HT-29 (cell line): ENCODE measurements at regions not wholly inside any gene's neighbourhood (a gene's known extent, or its start where the extent isn't known, plus 50 kb on each side); places are given as distances from the start of the nearest gene placed in this dataset.

Source experiments
- DNase-seq: peaks from one replicate; pipeline ENCODE4 v3.0.0-alpha.2; 2015; ENCODE audit warnings: low spot score

- peak; percentile 39 for DNase-seq
These were observed 429.6 kb downstream of the METTL15 start for GRCh38 chr11:28537822-28538221.

GRCh38 chr11:28536504-28537267 is 428.5 kb downstream of the METTL15 start:
- DNase-seq: peak; percentile 56

GRCh38 chr11:28535677-28536076 is 427.5 kb downstream of the METTL15 start:
- DNase-seq: no peak

GRCh38 chr11:28529540-28530410 is 421.6 kb downstream of the METTL15 start:
- peak; percentile 86 for DNase-seq

- no peak for DNase-seq
These were observed 420.9 kb downstream of the METTL15 start for GRCh38 chr11:28529046-28529445.

- DNase-seq: no peak
These were observed 420.0 kb downstream of the METTL15 start for GRCh38 chr11:28528217-28528616.

- DNase-seq: no peak
These were observed 418.2 kb downstream of the METTL15 start for GRCh38 chr11:28526406-28526751.

GRCh38 chr11:28525636-28526405 is 417.6 kb downstream of the METTL15 start:
- no peak for DNase-seq

GRCh38 chr11:28524098-28524497 is 415.9 kb downstream of the METTL15 start:
- DNase-seq: no peak

GRCh38 chr11:28521075-28521474 is 412.9 kb downstream of the METTL15 start:
- DNase-seq: no peak

- no peak for DNase-seq
These were observed 412.1 kb downstream of the METTL15 start for GRCh38 chr11:28520291-28520690.

GRCh38 chr11:28518825-28519224 is 410.6 kb downstream of the METTL15 start:
- DNase-seq: no peak

- no peak for DNase-seq
These were observed 409.4 kb downstream of the METTL15 start for GRCh38 chr11:28517621-28518020.

- DNase-seq: no peak
These were observed 406.2 kb downstream of the METTL15 start for GRCh38 chr11:28514391-28514790.

- no peak for DNase-seq
These were observed 404.1 kb downstream of the METTL15 start for GRCh38 chr11:28512143-28512756.

GRCh38 chr11:28505232-28505631 is 397.0 kb downstream of the METTL15 start:
- peak; percentile 63 for DNase-seq

- DNase-seq: no peak
These were observed 396.4 kb downstream of the METTL15 start for GRCh38 chr11:28504555-28505110.

GRCh38 chr11:28495333-28495732 is 387.1 kb downstream of the METTL15 start:
- no peak for DNase-seq

GRCh38 chr11:28491431-28491830 is 383.2 kb downstream of the METTL15 start:
- DNase-seq: no peak

- DNase-seq: no peak
These were observed 382.7 kb downstream of the METTL15 start for GRCh38 chr11:28490773-28491382.

- DNase-seq: no peak
These were observed 380.1 kb downstream of the METTL15 start for GRCh38 chr11:28488336-28488735.
